NB4 (cell line): ENCODE measurements at regions not wholly inside any gene's neighbourhood (a gene's known extent, or its start where the extent isn't known, plus 50 kb on each side); places are given as distances from the start of the nearest gene placed in this dataset.

Experiments
- DNase-seq: peaks from one replicate; pipeline ENCODE4 v3.0.0; 2010; ENCODE audit warnings: low read depth
- H3K4me3 ChIP-seq: one replicate; pipeline ENCODE4 v1.5.1; 2011; ENCODE audit warnings: mild to moderate bottlenecking, low read depth, low read length, moderate library complexity
- CTCF ChIP-seq: IDR thresholded peaks from one replicate; pipeline ENCODE4 v1.5.1; 2012; ENCODE audit warnings: low read depth, low read length
- MAX ChIP-seq: IDR thresholded peaks from 2 replicates; pipeline ENCODE4 v1.6.1; 2011; ENCODE audit warnings: low read depth, low read length
- MYC ChIP-seq: IDR thresholded peaks from 2 replicates; pipeline ENCODE4 v1.6.1; 2011; ENCODE audit warnings: low read depth, low read length
- POLR2A ChIP-seq: IDR thresholded peaks from 2 replicates; pipeline ENCODE4 v1.6.1; 2011; ENCODE audit warnings: mild to moderate bottlenecking; ENCODE audit not compliant: insufficient read length; ENCODE audit errors: extremely low read depth

GRCh38 chr9:100690438-100690837 lies 112.6 kb downstream of the CAVIN4 start:
- no peak for DNase-seq
- no peak overlapping the region for H3K4me3 ChIP-seq
- TF ChIP-seq MAX (no peak), CTCF (no peak), POLR2A (no peak)

GRCh38 chr9:100697339-100697738 lies 119.5 kb downstream of the CAVIN4 start:
- DNase-seq: no peak
- H3K4me3 ChIP-seq: no peak overlapping the region
- TF ChIP-seq CTCF (no peak), MYC (no peak), MAX (no peak), POLR2A (no peak)

GRCh38 chr9:100698945-100699344 lies 121.1 kb downstream of the CAVIN4 start:
- H3K4me3 ChIP-seq: no peak overlapping the region
- DNase-seq: no peak
- TF ChIP-seq CTCF: no peak
- TF ChIP-seq MAX: no peak
- no peak for TF ChIP-seq MYC
- TF ChIP-seq POLR2A: no peak

GRCh38 chr9:100699668-100700067 lies 121.8 kb downstream of the CAVIN4 start:
- no peak overlapping the region for H3K4me3 ChIP-seq
- TF ChIP-seq MYC: no peak
- no peak for TF ChIP-seq CTCF
- TF ChIP-seq POLR2A: no peak
- TF ChIP-seq MAX: no peak
- DNase-seq: no peak

GRCh38 chr9:100700689-100701318 lies 122.9 kb downstream of the CAVIN4 start:
- H3K4me3 ChIP-seq: no peak overlapping the region
- TF ChIP-seq MYC (no peak), POLR2A (no peak), CTCF (peak; percentile 64), MAX (no peak)
- peak; percentile 47 for DNase-seq
